AG04450 (cell line): ENCODE measurements at regions not wholly inside any gene's neighbourhood (a gene's known extent, or its start where the extent isn't known, plus 50 kb on each side); places are given as distances from the start of the nearest gene placed in this dataset.

Experiments used
- CTCF ChIA-PET: fragments of 300-600, 350-600 bp; formaldehyde crosslinking; extraction: SDS; loops from one replicate; lab custom pipeline; 2022; ENCODE audit warnings: antibody characterized with exemption, inconsistent platforms; lab: Charles Lee
- POLR2A ChIA-PET: fragments of 350-600 bp; formaldehyde crosslinking; extraction: SDS; loops from one replicate; lab custom pipeline; 2021; ENCODE audit warnings: antibody characterized with exemption, inconsistent platforms; lab: Yijun Ruan, JAX
- DNase-seq: peaks from one replicate; pipeline ENCODE4 v3.0.0-alpha.2; 2011; ENCODE audit warnings: low read depth, low spot score
- H3K27ac ChIP-seq: one replicate; pipeline ENCODE4 v1.5.1; 2012; ENCODE audit warnings: low read depth, low read length, control low read depth
- H3K27me3 ChIP-seq: one replicate; pipeline ENCODE4 v1.6.0; 2012; ENCODE audit warnings: low read length; ENCODE audit not compliant: control insufficient read depth, insufficient read depth
- H3K4me3 ChIP-seq: 2 replicates; pipeline ENCODE4 v1.5.1; 2011; ENCODE audit warnings: mild to moderate bottlenecking, low read depth, low read length, control low read depth
- H3K9me3 ChIP-seq: 2 replicates; pipeline ENCODE4 v1.5.1; 2012; ENCODE audit warnings: low read length; ENCODE audit not compliant: control insufficient read depth, insufficient read depth
- TF ChIP-seq, protein P1 (sequence below): IDR thresholded peaks from 2 replicates; pipeline ENCODE4 v1.5.1; 2011; ENCODE audit warnings: low read depth, low read length, control low read depth, inconsistent platforms

DNA sequence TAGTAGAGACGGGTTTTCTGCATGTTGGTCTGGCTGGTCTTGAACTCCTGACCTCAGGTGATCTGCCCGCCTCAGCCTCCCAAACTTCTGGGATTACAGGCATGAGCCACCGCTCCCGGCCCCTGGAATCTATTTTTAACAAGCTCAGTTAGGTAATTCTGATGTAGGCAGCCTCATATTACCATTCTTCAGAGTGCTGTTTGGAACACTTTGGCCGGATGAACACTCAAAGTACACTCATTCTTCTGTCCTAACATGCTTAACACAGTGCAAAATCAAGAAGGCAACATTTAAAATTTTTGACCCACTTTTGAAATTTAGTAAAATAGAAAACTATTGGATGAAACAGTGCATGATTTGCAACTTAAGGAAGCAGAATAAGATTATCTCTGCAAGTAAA is 586.7 kb upstream of the CHORDC1 start:
- no peak overlapping the region for H3K4me3 ChIP-seq
- TF ChIP-seq, protein P1, sequence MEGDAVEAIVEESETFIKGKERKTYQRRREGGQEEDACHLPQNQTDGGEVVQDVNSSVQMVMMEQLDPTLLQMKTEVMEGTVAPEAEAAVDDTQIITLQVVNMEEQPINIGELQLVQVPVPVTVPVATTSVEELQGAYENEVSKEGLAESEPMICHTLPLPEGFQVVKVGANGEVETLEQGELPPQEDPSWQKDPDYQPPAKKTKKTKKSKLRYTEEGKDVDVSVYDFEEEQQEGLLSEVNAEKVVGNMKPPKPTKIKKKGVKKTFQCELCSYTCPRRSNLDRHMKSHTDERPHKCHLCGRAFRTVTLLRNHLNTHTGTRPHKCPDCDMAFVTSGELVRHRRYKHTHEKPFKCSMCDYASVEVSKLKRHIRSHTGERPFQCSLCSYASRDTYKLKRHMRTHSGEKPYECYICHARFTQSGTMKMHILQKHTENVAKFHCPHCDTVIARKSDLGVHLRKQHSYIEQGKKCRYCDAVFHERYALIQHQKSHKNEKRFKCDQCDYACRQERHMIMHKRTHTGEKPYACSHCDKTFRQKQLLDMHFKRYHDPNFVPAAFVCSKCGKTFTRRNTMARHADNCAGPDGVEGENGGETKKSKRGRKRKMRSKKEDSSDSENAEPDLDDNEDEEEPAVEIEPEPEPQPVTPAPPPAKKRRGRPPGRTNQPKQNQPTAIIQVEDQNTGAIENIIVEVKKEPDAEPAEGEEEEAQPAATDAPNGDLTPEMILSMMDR, result no peak
- CTCF ChIA-PET, result no interaction called here
- H3K27me3 ChIP-seq, result no peaks in the 10 kb centered on the region
- no peak overlapping the region for H3K27ac ChIP-seq
- DNase-seq, result no peak
- H3K9me3 ChIP-seq, result peaks cover 4% of the 10 kb centered on the region
- POLR2A ChIA-PET, result no interaction called here

DNA sequence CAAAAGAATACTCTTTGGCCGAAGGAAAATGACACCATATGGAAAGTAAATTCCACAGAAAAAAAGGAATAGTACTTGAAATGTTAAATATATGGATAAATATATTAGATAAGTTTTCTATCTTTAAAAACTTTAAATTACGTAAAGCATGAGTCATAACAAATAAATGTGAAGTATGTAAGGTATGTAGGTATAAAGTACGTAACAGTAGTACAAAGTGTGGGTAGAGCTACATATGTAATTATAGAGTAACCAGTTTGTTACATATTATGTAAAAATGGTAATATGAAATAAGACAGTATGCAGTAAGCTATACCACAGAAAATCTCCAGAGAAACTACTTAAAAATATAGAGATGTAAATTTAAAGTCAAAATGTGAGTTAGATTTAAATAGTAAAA is 582.3 kb upstream of the CHORDC1 start:
- no peaks in the 10 kb centered on the region for H3K9me3 ChIP-seq
- CTCF ChIA-PET, result no interaction called here
- no peaks in the 10 kb centered on the region for H3K27me3 ChIP-seq
- POLR2A ChIA-PET, result no interaction called here
- DNase-seq, result no peak
- no peak overlapping the region for H3K27ac ChIP-seq
- no peak overlapping the region for H3K4me3 ChIP-seq
- TF ChIP-seq, protein P1, result no peak

DNA sequence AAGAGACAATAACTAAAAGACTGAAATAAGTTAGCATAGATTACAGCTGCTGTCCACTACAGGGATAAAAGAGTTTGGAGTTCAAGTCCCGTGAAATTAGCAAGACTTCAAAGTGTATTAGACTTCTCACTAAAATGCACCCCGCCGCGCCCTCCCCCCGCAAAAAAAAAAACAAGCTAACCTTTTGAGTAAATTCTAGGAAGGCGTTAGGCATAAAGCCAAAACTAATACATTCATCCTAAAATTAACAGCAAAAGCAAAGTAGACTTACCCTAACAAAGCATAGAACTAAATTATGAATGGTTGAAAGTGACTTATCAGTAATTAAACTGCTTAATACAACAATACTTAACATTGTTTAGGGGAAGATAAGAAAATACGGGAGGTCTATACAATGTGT is 581.0 kb upstream of the CHORDC1 start:
- Histone ChIP-seq H3K9me3 (no peaks in the 10 kb centered on the region), H3K27me3 (no peaks in the 10 kb centered on the region), H3K27ac (no peak overlapping the region), H3K4me3 (no peak overlapping the region)
- ChIA-PET CTCF (no interaction called here), POLR2A (no interaction called here)
- DNase-seq, result no peak
- TF ChIP-seq, protein P1, result no peak

DNA sequence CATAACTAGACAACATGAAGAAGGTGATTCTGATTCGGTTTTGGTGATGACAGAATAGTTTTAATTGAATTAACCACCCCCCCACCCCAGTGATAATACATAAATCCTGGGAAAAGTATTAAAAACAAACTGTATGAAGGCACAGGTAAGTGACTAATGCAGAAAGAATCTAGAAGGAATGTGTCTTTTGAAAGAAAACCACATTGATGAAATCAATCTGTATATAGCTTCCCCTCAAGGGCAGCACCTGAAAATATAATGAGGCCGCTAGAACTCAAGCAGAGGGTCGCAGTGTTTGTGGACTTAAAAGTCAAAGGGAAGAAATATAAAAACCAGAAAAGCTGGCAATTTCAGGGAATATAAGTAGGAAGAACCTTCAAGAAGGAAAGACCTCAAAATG is 580.5 kb upstream of the CHORDC1 start:
- Histone ChIP-seq H3K4me3 (no peak overlapping the region), H3K27ac (no peak overlapping the region), H3K27me3 (no peaks in the 10 kb centered on the region), H3K9me3 (no peaks in the 10 kb centered on the region)
- CTCF ChIA-PET, result no interaction called here
- TF ChIP-seq, protein P1, result no peak
- POLR2A ChIA-PET, result no interaction called here
- no peak for DNase-seq

DNA sequence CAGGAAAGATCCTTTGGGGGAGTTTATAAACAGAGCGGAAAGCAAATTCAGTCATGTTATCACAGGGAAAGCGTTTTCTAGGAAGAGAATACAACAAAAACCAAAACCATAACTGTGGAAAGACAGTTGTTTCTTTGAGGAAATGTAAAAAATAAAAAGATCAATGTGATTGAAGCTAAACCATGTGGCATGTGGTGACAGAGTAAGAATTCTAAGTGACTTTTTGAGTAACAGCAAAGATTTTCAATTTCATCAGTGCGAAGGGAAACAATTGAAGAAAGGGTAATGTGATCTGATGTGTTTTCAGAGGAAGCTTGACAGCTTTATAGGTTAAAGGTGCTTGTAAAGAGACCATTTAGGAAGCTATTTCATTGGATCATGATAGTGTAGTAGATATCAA is 575.9 kb upstream of the CHORDC1 start:
- TF ChIP-seq, protein P1, result no peak
- ChIA-PET POLR2A (no interaction called here), CTCF (no interaction called here)
- H3K27me3 ChIP-seq, result no peaks in the 10 kb centered on the region
- H3K9me3 ChIP-seq, result no peaks in the 10 kb centered on the region
- no peak overlapping the region for H3K4me3 ChIP-seq
- H3K27ac ChIP-seq, result no peak overlapping the region
- no peak for DNase-seq
